GM18498 (cell line): ENCODE measurements at regions not wholly inside any gene's neighbourhood (a gene's known extent, or its start where the extent isn't known, plus 50 kb on each side); places are given as distances from the start of the nearest gene placed in this dataset.
"Not testable (repeated sequence)": the region's sequence is repeated elsewhere in the genome, so short reads cannot be mapped to it uniquely, and the experiment has no call there.

Experiments
- ATAC-seq: cut with Tn5 transposase; IDR thresholded peaks from one replicate; pipeline ENCODE4 v1.9.1; 2021; ENCODE audit warnings: mild to moderate bottlenecking, moderate library complexity; ENCODE audit not compliant: unreplicated experiment

DNA sequence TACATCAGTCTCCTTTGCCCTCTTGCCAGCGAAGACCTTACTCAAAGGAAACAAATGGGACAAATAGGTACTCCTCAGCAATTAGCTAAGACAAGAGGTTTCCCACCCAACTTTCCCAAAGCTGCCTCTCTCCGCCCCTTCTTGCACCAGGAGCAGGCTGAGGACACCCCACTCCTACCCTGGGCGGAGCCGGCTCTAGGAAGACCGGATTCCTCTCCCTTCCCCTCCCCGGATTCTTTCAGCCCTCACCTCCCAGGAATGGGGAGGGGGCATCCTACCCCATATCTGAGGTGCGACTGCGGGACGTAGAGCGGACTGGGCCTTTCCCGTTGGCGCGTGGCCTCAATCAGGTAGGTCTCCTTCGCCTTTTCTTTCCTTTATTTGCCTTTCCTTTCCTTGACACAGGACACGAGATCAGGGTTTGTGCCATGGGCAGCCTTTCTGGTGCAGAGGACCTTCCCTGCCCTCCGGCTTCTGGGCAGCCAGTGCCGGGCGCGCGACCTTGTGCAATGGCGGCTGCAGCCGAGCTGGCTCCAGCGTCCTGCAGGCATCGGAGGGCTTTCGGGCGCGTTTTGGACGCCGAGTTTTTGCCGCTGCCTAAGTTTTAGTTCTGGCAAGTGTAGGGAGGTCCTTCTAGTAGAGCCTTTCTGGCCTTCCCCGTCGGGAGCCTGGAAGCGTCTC lies 279.9 kb downstream of the PLS3 start:
- not testable (repeated sequence) for ATAC-seq

DNA sequence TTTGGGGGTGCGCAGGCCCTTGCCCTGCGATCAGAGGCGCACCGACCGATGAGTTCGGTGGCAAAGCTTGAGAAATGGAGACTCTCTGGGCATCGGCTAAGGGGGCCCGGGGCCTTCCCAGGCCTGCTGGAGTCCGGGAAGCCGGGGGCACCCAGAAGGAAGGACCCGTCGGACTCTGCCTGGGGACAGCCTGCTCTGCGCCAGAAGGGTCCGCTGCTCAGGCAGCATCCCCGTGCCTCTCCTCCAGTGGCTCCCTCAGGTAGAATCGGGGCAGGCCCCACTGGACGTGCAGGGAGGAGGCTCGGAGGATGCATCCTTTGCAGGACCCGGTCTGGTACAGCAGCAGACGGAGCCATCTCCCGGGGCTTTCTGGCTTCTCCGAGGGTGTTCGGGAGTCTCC lies 290.0 kb downstream of the PLS3 start:
- ATAC-seq = not testable (repeated sequence)

DNA sequence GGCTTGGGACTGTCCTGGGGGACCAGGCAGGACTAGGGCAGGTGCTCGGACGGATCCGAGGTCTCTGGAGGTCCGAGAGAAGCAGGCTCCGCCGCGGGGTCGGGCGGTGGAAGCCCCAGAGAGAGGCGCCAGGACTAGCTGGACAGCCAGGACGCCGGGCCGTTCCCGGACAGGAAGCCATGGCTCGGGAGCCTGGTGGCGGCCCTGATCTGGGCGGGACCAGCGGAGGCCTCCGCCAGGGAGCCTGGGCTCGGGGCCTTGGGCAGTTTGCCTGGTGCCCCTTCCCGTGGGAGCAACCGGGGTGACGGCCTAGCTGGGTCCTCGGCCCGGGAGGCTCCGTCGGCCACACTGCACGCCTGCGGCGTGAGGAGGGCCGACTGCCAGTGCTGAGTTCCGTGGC lies 292.3 kb downstream of the PLS3 start:
- ATAC-seq = not testable (repeated sequence)

DNA sequence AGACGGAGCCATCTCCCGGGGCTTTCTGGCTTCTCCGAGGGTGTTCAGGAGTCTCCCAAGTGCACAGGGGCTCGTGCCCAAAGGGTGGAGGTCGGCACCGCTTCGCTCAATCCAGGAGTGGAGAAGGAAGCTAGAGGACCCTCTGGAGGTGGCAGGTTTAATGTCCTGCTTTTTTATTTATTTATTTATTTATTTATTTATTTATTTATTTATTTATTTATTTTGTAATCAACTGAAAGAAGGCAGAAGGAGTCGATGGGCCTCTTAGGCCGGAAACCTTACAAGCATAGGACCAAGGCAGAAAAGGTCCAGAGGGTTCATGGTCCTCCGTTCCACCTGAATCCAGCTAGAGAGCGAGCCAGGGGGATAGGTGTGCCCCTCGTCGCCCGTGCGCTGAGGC lies 289.4 kb upstream of the AGTR2 start:
- not testable (repeated sequence) for ATAC-seq

DNA sequence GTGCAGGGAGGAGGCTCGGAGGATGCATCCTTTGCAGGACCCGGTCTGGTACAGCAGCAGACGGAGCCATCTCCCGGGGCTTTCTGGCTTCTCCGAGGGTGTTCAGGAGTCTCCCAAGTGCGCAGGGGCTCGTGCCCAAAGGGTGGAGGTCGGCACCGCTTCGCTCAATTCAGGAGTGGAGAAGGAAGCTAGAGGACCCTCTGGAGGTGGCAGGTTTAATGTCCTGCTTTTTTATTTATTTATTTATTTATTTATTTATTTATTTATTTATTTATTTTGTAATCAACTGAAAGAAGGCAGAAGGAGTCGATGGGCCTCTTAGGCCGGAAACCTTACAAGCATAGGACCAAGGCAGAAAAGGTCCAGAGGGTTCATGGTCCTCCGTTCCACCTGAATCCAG lies 286.4 kb upstream of the AGTR2 start:
- not testable (repeated sequence) for ATAC-seq

DNA sequence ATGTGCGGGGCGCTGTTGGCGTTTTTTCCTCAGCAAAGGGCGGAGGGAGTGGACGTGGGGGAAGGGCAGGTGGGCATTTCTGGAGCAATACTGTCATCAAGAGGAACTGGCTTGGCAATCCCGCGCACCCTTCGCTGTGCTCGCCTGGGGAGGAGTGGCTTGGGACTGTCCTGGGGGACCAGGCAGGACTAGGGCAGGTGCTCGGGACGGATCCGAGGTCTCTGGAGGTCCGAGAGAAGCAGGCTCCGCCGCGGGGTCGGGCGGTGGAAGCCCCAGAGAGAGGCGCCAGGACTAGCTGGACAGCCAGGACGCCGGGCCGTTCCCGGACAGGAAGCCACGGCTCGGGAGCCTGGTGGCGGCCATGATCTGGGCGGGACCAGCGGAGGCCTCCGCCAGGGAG lies 282.5 kb upstream of the AGTR2 start:
- ATAC-seq = not testable (repeated sequence)

DNA sequence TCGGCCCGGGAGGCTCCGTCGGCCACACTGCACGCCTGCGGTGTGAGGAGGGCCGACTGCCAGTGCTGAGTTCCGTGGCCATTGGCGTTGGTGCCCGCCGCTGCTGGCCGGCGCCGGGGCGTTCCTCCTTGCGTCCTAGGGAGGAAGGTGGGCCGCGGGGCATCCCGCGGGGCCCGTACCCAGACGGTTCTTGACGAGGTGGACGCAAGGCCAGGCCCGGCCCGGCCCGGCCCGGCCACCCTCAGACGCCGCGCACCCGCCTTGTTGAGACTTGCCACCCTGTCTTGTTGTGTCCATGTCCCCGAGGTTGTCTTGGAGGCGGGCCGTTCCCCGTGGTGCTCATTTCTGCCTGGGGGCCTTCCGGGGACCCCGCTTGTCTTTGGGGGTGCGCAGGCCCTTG lies 282.0 kb upstream of the AGTR2 start:
- not testable (repeated sequence) for ATAC-seq

DNA sequence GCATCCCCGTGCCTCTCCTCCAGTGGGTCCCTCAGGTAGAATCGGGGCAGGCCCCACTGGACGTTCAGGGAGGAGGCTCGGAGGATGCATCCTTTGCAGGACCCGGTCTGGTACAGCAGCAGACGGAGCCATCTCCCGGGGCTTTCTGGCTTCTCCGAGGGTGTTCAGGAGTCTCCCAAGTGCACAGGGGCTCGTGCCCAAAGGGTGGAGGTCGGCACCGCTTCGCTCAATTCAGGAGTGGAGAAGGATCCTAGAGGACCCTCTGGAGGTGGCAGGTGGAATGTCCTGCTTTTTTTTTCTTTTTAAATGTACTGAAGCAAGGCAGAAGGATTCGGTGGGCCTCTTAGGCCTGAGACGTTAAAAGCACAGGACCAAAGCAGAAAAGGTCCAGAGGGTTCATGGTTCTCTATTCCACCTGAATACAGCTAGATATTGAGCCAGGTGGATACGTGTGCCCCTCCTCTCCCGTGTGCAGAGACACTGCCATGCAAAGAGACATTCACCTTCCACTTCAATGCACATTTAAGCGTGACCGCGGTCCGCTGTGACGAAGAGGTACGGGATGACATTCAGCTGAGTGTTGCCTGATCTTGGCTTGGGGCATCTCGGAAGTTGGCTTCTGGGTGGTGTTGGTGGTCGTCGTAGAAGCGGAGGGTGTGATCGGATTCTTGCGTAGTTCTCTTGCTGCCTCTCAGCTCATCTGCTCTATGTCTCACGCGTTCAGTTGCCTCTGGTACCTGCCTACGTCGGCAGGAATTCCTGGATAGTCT lies 281.2 kb upstream of the AGTR2 start:
- ATAC-seq = no peak

DNA sequence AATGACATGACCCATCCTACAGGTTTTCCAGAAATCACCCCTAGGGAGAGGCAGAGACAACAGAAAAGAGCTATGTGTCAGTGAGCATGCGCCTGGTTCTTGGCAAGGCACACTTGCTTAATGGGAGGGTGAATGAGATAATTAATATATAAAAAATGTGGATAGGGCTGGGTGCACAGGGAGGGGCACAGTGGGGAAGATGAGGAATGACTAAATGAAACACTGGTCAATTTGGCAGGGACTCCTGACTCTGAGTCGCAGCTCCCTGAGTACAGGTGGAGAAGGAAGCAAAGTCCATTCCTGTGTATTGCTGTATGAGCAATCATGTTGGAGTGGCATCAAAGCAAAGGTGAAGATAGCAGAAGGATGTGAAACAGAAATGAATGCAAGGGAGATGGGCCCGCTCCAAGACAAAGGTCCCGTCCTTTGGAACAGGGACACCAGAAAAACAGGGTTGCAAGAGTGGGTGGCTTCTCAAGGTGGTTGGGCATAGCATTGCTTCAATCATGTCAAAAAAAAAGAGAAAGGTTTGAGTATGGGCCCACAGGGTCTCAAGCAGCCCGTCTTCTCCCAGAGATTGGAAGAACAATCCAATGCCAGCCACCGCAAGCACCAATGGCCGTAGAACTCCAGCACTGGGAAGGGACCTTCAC lies 278.4 kb upstream of the AGTR2 start:
- no peak for ATAC-seq

DNA sequence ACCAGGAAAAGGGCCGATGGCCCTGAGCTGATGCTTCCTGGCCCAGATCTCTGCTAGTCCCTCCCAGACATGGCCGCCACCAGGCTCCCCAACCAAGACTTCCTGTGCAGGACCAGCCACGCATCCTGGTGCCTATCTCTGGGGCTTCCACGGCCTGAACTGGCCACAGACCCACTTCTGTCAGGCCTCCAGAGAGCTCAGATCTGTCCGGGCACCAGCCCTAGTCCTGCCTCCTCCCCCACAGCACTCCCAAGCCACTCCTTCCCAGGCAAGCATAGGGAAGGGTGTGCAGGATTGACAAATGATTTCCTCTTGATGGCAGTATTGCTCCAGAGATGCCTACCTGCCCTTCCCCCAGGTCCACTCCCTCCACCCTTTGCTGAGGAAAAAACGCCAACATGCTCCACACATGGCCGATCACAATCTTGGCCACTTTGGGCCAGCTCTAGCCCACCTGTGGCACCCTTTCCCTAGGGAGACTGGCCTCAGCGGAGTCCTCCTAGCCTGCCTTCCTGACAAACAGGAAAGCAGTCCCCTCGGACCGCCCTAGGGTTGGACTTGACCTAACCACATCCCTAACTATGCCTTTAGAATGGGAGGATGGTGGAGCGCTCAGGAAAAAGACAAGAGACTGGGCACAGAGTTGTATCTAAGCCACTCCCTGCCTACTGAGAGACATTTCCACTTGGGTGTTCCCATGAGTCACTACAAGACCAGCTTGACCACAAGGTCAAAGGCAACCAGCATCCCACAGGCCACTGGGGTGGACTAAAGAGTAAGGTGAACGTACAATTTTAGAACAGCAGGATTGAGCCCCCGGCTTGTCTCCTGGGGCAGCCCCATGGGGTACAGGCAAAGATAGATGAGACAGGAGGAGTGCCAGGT lies 277.5 kb upstream of the AGTR2 start:
- ATAC-seq = peak; percentile 58

DNA sequence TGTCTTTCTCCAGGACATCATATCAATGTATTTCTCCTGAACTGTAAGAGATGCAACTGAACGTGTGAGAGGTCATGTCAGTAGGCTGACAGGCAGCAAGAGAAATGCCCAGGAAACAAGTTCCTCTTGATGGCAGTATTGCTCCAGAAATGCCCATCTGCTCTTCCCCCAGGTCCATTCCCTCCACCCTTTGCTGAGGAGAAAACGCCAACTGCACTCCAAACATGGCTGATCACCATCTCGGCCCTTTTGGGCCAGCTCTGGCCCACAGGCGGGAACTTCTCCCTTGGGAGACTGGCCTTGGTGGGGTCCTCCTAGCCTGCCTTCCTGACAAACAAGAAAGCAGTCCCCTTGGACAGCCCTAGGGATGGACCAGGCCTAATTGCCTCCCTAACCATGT lies 276.5 kb upstream of the AGTR2 start:
- peak; percentile 54 for ATAC-seq

DNA sequence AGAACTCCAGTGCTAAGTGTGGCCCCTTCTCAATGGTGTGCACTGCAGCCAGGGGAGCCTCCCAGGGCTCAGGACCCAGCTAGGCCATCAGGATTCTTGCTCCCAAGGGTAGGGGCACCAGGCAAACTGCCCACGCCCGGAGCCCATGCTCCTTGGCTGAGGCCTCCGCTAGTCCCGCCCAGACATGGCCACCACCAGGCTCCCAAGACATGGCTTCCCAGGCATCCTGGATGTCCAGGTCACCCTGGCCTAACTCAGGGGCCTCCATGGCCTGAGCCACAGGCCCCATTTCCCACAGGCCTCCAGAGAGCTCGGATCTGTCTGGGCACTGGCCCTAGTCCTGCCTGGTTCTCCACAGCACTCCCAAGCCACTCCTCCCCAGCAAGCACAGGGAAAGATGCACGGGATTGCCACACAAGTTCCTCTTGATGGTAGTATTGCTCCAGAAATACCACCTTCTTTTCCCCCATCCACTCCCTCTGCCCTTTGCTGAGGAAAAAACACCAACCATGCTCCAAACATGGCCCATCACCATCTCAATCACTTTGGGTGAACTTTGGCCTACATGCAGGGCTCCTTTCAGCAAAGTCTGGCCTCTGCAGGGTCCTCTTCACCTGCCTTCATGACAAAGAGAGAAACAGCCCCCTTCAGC lies 274.7 kb upstream of the AGTR2 start:
- ATAC-seq = no peak

DNA sequence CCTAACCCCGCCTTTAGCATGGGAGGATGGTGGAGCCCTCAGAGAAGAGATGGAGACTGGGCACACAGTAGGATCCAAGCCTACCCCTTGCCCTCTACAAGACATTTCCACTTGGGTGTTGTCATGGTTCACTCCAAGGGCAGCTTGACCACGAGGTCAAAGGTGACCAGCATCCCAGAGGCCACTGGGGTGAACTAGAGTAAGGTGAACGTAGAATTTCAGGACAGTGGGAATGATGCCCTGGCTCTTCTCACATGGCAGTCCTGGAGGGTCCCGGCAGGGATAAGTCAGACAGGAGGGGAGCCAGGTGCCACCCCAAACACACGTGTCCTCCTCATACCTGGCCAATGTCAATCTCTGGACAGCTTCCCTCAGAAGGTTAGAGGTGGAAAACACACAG lies 274.2 kb upstream of the AGTR2 start:
- no peak for ATAC-seq

DNA sequence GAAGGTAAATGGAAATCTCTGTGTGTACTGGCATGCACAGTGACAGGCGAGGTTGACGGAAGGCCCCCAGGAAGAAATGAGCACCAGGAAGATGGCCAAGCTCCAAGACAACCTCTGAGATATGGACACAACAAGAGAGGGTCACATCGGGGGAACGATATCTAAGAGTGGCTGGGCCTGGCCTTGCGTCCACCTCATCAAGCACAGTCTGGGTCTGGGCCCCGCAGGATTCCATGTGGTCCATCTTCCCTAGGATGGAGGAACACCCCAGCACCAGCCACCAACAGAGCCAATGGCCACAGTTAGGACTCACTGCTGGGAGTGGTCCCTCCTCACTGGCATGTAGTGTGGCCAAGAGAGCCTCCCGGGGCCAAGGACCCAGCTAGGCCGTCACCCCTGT lies 272.6 kb upstream of the AGTR2 start:
- ATAC-seq = no peak

DNA sequence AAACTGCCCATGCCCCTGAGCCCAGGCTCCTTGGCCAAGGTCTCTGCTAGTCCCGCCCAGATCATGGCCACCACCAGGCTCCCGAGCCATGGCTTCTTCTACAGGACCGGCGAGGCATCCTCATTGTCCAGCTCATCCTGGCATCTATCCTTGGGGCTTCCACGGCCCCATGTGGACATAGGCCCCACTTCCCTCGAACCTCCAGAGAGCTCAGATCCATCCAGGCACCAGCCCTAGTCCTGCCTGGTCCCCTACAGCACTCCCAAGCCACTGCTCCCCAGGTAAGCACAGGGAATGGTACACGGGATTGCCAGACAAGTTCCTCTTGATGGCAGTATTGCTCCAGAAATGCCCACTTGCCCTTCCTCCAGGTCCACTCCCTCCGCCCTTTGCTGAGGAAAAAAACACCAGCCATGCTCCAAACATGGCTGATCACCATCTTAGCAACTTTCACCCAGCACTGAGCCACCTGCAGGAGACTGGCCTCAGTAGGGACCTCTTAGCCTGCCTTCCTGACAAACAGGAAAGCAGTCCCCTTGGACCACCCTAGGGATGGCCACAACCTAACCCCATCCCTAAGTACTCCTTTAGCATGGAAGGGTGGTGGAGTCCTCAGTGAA lies 272.1 kb upstream of the AGTR2 start:
- no peak for ATAC-seq

DNA sequence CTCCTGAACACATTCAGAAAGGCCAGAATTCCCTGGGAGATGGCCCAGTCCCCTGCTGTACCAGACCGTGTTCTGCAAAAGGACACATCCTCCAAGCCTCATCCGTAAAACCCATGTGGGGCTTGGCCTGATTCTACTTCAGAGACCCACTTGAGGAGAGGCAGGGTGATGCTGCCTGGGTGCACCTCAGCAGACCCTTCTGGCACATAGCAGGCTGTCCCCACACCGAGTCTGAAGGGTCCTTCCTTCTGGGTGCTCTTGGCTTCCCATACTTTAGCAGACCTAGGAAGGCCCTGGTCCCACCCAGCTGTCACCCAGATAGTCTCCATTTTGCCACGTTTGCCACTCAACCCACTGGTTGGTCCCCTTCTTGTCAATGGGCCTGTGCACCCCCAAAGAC lies 270.1 kb upstream of the AGTR2 start:
- no peak for ATAC-seq

DNA sequence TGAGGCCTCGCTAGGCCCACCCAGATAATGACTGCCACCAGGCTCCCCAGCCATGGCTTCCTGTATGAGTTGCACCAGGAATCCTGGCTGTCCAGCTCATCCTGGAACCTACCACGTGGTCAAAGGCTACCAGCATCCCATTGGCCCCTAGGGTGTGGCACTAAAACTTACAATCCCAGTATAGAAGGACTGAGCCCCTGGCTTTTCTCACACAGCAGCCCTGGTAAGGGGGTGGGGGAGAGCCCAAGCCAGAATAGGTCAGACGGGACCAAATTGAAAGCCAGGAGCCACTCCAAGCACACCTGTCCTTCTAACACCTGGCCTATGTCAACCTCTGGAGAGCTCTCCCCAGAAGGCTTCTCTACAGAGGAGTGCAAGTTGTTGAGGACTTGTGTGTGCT lies 269.3 kb upstream of the AGTR2 start:
- no peak for ATAC-seq

DNA sequence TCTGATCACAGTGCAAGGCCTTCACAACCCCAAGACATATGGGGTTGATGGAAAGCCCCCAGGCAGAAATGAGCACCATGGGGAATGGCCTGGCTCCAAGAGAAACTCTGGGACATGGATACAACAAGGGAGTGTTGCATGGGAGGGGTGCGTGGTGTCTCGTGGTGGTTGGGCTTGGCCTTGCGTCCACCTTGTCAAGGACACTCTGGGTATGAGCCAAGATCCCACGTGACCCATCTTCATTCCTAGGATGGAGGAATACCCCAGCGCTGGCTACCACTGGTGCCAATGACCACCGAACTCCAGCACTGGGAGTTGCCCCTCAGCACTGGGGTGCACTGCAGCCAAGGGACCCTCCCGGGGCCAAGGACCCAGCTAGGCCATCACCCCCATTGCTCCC lies 267.5 kb upstream of the AGTR2 start:
- no peak for ATAC-seq

DNA sequence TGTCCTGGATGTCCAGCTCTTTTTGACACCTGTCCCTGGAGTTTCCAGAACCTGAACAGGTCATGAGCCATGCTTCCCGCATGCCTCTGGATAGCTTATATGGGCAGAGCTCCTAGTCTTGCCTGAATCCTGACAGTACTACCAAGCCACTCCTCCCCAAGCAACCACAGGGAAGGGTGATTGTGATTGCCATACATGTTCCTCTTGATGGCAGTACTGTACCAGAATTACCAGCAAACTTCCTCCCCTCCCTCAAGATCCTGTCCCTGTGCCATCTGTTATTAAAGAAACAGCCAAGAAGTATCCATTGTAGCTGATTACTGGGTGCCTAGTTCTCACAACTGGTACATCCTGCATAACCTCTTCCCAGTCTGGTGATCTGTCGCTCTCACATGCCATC lies 264.3 kb upstream of the AGTR2 start:
- ATAC-seq = no peak

DNA sequence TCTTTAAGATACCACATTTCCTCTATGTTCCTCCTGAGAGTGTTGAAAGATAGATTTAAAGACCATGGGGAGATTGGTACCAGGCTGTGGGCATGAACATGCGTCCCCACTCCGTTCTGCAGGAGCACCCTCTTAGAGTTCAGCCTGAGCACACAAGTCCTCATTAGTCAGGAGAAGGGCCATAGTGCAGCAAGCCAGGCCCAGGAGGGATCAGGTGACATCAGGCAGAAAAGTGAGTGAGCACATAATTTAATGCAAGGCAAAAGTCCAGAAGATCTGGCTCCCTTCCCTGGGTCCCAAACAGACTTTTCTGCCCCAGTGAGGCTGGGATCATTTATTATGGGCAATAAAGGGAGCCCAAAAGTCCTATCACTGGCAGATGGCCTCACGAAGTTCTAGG lies 263.7 kb upstream of the AGTR2 start:
- ATAC-seq = no peak
